NCI-H69 (cell line): ENCODE measurements at regions not wholly inside any gene's neighbourhood (a gene's known extent, or its start where the extent isn't known, plus 50 kb on each side); places are given as distances from the start of the nearest gene placed in this dataset.
"Not testable (repeated sequence)": the region's sequence is repeated elsewhere in the genome, so short reads cannot be mapped to it uniquely, and the experiment has no call there.

Experiments
- DNase-seq: peaks from one replicate; lab custom pipeline; 2025; lab: John Stamatoyannopoulos, UW

DNA sequence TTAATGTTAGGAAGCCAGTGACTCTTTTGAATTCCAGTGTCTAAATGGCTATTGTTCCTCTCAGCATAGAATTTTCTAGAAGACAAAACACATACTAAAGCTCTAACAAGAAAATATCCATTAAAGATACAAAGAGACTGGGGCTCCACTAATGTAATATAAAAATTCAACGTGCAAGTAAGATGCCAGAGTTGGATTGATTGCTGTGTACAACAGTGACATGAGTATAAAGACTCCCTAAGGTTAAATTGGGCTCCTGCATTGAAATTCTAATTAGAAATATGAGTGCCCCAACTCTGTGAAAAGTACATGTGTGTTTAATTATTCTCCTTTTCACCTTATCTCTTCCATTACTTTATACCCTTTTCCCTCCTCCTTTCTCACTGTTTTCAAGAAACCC lies 253.6 kb upstream of the G2E3 start:
- DNase-seq = peak; percentile 60

DNA sequence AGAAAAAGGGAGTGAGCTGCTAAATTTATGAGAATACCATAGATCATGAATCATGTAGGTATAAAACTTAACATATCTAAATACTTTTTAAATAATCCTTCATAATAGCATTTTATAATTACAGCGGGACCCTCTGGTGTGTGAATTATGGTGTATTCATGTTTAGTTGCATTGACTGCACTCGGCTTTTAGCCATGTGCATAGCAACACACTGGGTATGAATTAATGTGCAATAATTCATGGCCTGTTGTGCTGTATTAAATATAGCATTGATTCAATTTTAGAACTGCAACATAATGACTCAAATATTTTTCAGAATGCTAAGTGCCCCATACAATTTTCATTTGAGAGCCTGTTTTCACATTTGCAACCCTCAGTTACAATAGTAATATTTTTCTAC lies 249.6 kb upstream of the G2E3 start:
- no peak for DNase-seq

DNA sequence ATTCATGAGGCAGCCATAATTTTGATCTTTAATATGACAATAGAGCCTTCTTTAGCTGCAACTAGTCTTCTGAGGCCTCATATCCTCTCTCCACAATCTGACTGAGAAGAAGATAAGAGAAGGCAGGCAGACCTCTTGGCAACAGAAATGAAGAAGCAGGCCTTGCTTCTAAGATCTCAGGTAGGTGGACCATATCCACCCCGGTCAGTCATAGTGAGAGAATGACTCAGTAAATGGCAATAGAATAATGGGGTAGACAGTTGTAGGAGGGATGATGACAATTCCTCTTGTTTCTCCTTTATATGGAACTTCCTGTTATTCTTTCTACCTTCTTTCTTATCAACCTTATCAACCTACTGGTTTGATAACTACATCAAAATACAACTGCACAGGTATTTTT lies 246.7 kb upstream of the G2E3 start:
- DNase-seq = no peak

DNA sequence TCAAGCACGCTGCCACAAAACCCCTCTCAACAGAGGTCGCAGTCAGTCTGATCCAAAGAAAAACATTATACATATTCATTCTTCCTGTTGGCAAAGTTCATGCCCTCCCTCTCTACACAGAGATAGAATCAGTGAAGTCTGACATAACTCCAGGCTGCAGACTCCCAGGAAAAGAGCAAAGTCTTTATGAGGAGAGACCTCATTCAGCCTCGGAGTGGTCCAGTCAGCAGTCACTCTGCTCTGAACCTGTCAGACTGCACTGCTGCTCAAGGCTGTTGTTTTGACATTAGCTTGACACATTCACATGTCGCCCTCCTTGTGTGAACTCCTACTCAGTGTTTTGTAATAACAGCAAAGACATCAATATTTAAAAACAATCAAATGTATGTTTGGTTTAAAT lies 241.2 kb upstream of the G2E3 start:
- DNase-seq = no peak

DNA sequence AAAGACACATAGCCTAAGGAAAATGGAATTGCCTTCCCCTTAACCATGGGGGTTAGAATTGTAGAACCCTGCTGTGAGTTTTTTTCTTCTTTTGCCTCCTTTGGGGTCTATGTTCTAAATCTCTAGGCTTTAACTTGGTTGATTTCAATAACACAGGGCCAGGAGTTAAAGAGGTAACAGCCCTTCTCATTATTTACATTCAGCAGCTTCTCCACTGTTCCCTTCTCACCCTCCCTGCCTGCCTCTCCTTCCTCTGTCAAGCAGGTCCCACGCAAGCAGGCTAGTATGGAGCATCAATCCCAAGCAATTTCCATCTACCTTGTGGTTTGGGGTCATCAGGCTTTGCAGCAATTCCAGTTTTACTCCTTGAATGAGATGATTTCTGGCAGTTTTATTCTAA lies 236.1 kb upstream of the G2E3 start:
- no peak for DNase-seq

DNA sequence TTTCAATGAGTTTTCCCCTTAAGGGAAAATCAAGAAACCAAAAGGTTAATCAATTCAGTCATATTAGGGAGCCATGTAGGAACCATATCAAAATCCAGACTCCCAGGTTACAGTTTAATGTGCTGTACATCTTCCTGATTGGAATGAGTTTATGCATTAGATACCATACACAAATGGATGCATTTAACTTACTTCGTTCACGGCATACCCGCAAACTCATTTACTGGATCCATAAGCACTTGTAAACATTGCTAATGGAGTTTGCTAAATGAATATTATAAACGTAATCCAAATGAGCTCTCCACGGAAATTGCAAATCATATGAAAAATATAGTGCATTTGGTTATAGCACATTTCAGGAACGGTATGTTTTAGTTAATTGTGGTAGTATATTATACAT lies 228.9 kb upstream of the G2E3 start:
- DNase-seq = no peak

DNA sequence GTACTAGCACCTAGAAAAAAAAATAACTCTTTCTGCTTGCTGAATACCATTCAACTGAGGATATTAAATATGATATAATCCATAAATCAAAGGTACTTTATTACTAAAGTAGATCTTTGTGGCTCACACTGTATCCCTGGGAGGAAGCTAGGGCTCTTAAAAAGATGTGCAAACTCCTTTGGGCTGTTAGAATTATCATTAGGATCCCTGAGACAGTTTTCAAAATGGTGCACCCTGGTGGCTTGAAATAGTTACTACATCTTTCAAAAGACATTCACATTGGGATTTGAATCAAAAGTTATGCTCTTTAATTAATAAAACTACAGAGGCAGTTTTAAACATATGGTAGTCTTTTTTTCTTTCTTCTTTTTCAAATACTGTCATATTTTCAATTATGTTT lies 228.5 kb upstream of the G2E3 start:
- peak; percentile 54 for DNase-seq

DNA sequence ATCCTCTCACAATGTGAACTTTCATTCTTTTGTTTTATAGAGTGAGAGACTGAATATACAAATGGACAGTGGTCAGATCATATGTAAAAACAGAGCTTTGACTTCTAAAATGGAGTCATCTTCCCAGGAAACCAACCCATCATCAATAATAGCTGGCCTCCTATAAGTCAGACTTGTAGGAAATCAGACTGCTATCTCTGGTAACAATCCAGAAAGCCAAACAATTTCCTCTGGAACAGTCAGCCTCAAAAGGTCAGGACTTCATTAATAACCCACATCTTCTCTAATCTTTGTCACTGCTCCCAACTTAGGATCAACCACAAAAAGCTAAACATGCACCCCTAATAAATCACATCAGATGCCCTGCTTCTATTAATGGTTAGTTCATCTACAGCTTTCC lies 227.9 kb upstream of the G2E3 start:
- DNase-seq = no peak

DNA sequence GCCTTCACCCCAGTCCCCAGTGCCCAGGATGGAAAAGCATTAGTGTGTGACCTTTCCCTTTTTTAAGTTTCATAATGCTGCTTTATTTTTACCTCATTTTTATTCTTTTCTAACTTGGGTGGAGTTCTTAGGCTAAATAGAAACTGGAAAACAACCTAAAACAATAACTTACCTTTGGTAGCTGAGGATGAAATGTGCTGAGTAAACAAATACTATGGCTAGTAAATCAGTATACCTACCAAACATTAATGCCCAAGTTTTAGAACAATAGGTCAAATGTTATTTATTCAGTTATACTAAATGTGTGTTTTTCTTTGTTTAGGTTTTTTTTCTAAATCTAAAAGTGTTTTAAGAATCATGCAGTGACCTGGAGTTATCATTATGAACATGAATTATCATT lies 226.6 kb upstream of the G2E3 start:
- no peak for DNase-seq

DNA sequence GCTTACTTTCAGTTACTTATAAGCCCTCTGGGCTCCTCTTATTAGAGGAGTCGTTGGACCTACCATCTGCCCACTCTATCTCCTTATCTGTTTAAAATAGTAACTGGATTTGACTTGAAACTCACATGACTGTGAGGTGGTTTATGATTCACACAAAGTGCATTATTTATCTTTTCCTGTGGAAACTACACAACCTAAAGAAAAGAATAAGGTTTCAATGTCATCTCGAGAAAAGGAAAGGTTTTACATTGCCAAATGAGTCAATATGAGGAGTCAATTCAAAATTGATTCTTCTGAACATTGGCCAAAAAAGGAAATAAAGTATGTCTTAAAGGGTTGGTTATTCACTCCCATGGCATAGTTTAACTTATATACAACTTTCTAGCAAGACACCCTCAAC lies 225.0 kb upstream of the G2E3 start:
- no peak for DNase-seq

DNA sequence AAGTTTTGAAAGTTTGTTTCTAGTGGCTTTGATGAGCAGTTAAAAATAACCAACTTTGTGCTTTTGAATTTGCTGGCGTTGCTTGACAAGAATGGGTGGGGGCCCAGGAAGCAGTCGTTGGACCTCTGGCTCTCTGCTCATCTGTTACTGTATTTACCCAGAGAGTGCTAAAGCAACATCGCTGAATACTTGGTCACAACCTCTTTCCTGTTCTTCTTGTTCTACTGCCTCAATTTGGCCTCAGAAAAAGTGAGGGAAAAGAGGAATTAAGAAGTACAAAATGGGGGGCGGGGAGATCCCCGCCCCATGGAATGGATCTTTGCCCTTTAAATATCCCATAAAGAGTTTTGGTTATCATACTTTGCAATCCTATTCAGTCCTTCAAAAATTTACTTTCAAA lies 221.5 kb upstream of the G2E3 start:
- DNase-seq = no peak

DNA sequence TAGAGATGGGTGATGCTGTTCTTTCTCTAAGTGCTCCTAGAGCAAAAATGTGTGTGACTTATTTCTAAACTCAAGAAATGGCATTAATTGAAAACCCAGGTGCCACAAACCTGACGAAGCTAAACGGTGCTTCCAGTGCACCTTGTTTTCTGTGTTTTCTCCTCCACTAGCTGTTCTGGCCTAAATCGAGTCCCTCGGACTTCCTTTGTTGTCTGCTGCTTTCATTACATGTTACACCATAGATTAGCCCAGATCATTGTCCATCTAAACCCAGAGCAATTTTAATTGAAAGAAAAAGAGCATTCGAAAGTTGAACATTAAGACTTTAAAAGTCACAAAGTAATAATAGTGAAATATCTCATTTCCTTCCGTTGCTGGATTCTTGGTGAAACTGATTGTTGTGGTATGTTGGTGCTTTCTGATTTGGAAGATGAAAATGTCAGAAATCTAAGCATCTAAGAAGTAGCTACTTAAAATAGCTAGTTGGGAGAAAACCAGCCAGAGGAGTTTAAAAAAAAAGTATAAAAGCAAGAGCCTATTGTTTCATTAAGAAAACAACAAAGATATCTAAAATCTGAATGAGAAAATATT lies 219.6 kb upstream of the G2E3 start:
- no peak for DNase-seq

DNA sequence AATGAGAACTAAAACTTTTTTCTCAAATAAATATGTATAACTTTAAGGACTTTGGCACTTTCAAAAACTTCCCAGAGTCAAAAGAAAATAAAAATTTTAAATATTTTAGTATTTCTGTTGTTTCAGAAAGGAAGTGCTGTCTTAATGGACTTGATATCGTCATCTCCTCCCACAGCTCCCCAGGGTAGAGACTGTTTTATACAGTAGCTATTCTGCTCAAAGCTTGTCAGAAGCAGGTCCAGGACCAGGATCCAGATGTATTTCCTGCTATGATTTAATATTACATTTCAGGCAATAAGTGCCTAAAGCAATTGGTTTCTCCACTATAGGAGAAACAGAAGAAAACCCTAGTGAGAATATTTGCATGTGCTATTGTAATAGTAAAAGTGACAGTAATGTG lies 218.5 kb upstream of the G2E3 start:
- no peak for DNase-seq

DNA sequence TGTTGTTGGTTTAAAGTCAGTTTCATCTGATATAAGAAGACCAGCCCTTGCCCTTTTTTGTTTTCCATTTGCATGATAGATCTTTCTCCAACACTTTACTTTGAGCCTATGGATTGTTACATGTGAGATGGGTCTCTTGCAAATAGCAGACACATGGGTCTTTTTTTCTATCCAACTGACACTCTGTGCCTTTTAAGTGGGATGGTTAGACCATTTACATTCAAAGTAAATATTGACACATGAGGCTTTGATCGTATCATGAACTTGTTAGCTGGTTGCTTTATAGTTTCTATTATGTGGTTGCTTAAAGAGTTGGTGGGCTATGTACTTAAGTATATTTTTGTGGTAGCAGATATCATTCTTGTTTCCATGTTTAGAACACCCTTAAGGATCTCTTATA lies 213.4 kb upstream of the G2E3 start:
- peak; percentile 39 for DNase-seq

DNA sequence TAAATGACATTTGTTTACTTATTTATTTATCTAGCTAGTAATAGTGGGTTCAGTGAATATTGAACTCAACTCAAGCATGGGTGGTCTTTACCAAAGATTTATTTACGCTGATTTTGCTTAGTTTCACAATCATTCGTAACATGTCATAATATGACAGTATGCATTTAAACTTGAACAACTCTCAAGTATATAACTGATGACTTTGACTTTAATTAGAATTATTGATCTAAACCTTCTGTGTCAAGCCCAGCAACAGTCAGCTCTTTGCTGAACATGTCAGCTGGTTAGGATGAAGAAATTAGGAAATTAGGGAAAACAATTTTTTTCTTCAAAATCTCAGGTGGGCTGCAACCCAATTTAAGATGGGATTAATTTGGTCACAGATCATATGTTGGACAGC lies 210.5 kb upstream of the G2E3 start:
- DNase-seq = no peak

DNA sequence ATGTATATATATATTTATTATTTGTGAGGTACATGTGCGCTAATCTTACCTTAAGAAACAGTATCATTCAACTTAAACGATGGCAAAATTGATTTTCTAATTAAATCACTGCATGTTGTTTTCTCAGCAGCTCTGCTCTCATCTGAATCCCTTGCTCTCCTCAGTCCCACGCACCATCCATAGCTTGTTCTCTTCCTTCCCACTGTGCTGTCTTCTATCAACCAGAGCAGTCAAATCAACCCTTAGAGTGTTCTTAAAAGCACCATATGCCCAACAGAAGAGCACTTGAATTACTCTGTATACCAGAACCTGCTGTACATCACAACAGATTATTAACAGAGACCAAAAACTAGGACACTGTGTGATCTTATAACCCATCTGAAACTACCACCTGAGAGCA lies 209.4 kb upstream of the G2E3 start:
- no peak for DNase-seq

DNA sequence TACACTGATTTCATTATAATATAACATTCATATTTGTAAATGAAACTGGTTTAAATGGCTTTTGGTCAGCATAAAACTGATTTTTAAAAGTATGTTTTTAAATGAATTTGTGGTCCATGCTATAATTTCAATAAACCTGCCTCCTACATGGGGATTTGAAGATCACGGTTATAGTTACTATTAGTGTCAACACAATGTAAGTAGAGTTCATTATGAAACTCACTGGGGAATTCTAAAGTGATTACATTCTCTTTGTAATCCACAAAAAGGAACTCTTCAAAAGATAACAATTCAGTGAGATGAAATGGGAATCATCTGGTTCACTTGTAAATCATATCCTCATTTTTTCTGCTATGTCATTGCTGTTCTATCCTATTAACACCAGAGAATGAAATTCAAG lies 204.5 kb upstream of the G2E3 start:
- DNase-seq = peak; percentile 83

DNA sequence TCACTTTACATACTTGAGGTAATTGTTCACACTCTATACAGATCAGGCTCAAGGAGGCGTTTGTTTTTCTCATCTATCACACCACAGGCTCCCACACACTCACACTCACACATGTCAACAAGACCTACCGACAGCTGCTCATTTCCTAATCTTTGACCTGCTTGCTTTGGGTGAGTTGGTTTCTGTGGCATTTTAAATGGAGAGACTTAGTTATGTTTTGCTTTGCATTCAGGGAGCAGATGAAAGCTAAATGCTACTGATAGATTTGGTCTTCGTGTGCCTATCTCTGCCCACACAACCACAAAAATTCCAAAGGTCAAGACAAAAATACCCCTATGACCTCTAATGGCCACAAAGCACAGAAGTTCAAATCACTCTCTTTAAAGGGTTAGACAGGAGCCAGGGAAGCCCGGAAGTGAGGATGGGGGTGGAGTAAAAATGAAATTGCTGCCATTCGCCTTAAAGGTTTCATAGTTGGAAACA lies 203.5 kb upstream of the G2E3 start:
- DNase-seq = peak; percentile 92

DNA sequence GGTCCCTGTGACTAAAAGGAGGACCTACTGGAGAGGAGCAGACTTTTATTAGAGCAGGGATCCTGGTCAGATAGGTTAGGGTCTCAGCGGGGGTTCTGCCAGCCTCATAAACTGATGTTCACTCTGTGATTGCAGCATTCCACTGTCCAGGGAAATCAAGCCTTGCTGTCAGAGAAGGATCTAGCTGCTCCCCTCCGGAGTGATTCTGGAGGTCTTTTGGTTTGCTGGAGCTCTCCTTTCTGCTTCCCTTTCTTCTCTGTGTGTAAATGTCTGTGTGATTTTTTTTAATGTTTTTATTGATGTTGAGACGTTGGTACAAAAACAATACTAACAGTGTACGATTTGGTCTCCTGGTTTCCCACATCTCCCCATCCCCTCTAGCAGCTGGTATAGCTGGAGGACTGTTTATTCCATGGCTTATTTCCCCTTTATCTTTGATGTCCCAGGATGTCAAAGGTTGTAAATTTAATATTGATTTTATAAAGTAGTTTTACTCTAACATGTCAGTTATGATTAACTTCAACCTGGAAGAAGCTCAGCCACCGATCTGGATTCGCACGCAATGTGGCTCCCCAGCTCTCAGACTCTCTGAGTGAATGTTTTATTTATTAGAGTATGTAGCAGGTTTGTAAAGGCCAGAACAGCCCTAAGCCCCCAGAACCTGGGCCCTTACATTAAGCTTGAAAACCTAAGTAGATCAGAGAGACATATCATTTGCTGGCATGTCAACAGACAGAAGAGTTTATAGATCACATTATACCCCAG lies 202.3 kb upstream of the G2E3 start:
- DNase-seq = no peak

DNA sequence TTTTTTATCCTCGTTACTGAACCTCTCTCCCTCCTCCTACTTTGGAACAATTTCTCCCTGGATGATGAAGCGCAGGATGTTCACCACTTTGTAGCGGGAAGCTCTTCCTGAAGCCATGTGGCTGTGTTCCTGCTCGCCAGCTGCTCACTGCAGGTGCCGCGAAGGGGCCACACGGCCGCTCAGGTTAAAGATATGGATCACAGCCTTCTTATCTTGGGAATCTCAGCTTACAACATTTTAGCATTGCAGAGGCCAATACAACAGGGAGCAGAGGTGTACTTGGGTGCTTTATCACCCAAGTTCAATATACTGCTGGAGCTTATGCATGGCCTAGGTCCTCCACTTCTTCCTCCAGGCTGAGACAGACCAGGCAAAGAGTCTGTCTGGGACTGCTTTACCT lies 201.2 kb upstream of the G2E3 start:
- DNase-seq = no peak

DNA sequence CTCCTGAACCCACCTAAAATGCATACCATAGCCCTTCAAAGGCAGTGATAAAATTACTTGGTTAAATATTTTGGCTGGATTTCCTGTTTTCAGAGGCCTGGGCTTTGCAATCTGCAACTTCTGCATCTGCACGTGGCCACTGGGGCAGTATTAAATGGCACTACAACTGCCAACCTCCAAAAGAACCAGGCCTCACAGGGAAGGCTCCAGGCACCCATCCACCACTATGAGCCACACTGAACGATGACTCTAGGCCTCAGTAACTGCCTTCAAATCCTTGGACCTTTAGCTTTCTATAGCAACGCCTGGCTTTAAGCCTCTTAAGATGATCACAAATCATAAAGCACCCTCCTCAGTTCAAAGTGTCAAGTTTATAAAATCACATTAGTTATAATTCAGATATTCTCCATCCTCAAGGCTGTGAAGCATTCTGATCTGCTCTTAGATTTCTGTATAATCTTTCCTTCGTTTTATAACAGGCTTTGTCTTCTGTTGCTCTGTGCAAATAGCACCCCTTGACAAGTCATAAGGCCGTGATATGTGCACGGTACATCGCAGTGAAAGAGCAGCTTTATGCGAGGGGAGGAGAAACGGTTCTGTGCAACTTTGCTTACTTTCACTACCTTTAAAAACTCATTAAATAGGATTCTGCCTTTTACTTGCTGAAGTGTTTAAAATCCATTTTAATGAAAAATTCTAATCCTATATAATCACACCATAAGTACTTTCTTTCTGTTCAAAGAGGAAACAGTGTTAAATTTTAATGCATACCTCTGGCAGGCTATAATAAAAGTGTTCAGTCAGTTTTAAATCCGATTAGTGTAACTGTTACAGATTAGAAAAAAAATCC lies 196.4 kb upstream of the G2E3 start:
- DNase-seq = no peak

DNA sequence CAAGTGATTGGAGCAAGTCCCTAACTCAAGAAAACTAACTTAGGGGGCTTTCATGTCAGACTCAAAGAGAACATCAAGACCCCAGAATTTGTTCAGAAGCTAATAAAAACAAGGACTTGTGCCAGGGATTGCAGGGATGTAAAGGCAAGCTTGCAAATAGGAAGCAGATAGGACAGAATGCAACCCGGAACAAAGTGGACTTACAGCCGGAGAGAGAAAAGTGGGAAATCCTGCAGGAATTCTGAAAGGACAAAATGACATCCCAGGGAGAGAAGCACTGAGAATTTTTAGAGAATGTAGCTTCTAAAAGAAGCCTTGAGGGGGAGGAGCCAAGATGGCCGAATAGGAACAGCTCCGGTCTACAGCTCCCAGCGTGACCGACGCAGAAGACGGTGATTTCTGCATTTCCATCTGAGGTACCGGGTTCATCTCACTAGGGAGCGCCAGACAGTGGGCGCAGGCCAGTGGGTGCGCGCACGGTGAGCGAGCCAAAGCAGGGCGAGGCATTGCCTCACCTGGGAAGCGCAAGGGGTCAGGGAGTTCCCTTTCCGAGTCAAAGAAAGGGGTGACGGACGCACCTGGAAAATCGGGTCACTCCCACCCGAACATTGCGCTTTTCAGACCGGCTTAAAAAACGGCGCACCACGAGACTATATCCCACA lies 195.6 kb upstream of the G2E3 start:
- DNase-seq = not testable (repeated sequence)
